ENCODE measurements at regions not wholly inside any gene's neighbourhood (a gene's known extent, or its start where the extent isn't known, plus 50 kb on each side); places are given as distances from the start of the nearest gene placed in this dataset.

DNA sequence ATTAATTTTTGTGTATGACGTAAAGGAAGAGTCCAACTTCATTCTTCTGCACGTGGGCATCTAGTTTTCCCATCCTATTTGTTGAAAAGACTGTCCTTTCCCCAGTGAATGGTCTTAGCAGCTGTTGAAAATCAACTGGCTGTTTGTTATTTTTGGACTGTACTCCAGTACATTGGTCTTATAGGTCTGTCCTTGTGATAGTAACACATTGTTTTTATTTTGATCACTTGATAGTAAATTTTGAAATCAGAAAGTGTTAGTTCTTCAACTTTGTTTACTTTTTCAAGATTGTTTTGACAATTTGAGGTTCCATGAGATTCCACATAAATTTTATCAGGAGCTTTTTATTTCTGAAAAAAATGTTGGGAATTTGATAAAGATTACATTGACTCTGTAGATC is 280.2 kb upstream of the FOXQ1 start:
- intact Hi-C loops (cut with micrococcal nuclease): no loop called here
- H3K4me3 ChIP-seq: no peak overlapping the region
- H3K36me3 ChIP-seq: no peaks in the 10 kb centered on the region
- TF ChIP-seq, protein P1, sequence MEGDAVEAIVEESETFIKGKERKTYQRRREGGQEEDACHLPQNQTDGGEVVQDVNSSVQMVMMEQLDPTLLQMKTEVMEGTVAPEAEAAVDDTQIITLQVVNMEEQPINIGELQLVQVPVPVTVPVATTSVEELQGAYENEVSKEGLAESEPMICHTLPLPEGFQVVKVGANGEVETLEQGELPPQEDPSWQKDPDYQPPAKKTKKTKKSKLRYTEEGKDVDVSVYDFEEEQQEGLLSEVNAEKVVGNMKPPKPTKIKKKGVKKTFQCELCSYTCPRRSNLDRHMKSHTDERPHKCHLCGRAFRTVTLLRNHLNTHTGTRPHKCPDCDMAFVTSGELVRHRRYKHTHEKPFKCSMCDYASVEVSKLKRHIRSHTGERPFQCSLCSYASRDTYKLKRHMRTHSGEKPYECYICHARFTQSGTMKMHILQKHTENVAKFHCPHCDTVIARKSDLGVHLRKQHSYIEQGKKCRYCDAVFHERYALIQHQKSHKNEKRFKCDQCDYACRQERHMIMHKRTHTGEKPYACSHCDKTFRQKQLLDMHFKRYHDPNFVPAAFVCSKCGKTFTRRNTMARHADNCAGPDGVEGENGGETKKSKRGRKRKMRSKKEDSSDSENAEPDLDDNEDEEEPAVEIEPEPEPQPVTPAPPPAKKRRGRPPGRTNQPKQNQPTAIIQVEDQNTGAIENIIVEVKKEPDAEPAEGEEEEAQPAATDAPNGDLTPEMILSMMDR (IDR thresholded peaks at IDR 0.05; ENCODE audit: borderline replicate concordance): no peak
- peaks cover 27% of the 10 kb centered on the region for H3K9me3 ChIP-seq (replicated peaks)
- no peaks in the 10 kb centered on the region for H3K4me1 ChIP-seq
- no peak overlapping the region for H3K27ac ChIP-seq (replicated peaks)
- peaks cover 23% of the 10 kb centered on the region for H3K27me3 ChIP-seq (ENCODE audit: low read depth)
- no peak for DNase-seq

DNA sequence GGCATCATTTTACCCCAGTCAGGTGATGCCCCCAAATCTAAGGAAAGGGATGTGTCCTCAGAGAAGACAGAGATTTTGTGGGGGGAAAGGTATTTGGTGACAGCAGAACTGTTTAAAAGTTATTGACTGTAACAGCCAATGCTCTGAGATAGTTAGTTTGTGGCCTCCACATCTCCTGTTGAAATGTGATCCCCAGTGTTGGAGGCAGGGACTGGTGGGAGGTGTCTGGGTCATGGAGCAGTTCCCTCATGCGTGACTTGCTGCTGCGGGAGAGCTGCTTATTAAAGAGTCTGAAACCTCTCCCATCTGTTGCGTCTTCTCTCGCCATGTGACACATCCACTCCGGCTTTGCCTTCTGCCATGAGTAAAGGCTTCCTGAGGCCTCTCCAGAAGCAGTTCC is 282.8 kb upstream of the FOXQ1 start:
- Histone ChIP-seq H3K4me1 (no peaks in the 10 kb centered on the region), H3K27me3 (ENCODE audit: low read depth) (peaks cover 33% of the 10 kb centered on the region), H3K4me3 (no peak overlapping the region), H3K27ac (replicated peaks) (no peak overlapping the region), H3K36me3 (no peaks in the 10 kb centered on the region), H3K9me3 (replicated peaks) (peaks cover 27% of the 10 kb centered on the region)
- no peak for DNase-seq
- intact Hi-C loops (cut with micrococcal nuclease): no loop called here
- TF ChIP-seq, protein P1 (IDR thresholded peaks at IDR 0.05; ENCODE audit: borderline replicate concordance): no peak

DNA sequence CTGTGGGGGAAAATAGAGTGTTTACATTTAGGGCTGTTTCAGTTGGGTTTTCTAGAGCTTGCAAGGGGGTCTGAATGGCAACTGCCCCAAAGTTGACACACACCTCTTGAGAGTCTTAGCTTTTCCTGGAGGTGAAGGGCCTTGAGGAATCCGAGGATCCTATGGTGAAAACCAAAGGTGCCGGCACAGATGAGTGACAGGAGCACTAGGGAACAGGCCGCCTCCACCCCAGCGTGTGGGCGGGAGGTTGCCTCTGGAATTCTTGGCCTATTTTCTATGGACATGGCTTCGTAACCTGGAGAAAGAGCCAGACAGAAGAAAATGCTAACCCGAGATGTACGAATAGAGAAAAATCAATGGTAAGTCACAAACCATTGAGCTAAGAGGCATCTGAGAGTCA is 283.2 kb upstream of the FOXQ1 start:
- H3K4me1 ChIP-seq: no peaks in the 10 kb centered on the region
- H3K4me3 ChIP-seq: no peak overlapping the region
- H3K27ac ChIP-seq (replicated peaks): no peak overlapping the region
- H3K36me3 ChIP-seq: no peaks in the 10 kb centered on the region
- peaks cover 27% of the 10 kb centered on the region for H3K9me3 ChIP-seq (replicated peaks)
- H3K27me3 ChIP-seq (ENCODE audit: low read depth): peaks cover 37% of the 10 kb centered on the region
- intact Hi-C loops (cut with micrococcal nuclease): no loop called here
- TF ChIP-seq, protein P1 (IDR thresholded peaks at IDR 0.05; ENCODE audit: borderline replicate concordance): no peak
- DNase-seq: no peak

DNA sequence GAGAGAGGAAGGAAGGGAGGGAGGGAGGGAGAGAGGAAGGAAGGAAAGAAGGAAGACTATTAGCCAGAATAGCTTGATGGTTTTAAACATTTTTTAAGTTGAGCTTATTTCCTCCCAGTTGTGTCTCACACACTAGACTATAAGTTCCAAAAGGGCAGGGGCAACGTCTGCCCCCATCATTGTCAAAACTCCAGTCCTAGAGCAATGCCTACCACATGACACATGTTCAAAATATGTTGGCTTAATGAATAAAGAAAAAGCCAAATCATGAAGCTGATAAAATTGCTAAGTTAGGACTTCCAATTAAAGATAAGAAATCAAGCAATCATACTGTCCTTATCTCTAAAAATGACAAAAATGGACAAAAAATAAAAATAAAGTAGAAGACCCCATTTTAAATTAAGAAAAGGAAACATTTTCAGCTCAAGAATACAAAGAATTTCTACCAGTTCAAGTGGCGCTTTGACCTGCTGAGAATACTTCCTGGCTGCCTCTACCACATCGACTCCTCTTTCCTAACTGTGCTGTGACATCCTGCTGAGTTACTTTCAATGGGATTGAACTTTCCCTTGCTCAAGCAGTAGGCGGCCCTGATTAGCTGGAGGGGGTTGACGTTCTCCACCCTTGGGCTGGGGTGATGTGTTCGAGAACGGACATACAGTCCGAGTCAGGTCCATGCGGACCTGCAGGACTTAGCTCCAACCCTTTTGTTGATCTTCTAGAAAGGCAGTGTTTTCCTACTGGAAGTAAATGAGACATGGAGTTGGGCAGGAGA is 283.9 kb upstream of the FOXQ1 start:
- H3K4me3 ChIP-seq: no peak overlapping the region
- intact Hi-C loops (cut with micrococcal nuclease): no loop called here
- H3K36me3 ChIP-seq: no peaks in the 10 kb centered on the region
- peaks cover 26% of the 10 kb centered on the region for H3K9me3 ChIP-seq (replicated peaks)
- H3K4me1 ChIP-seq: no peaks in the 10 kb centered on the region
- no peak for DNase-seq
- peaks cover 39% of the 10 kb centered on the region for H3K27me3 ChIP-seq (ENCODE audit: low read depth)
- no peak overlapping the region for H3K27ac ChIP-seq (replicated peaks)
- TF ChIP-seq, protein P1 (IDR thresholded peaks at IDR 0.05; ENCODE audit: borderline replicate concordance): no peak

DNA sequence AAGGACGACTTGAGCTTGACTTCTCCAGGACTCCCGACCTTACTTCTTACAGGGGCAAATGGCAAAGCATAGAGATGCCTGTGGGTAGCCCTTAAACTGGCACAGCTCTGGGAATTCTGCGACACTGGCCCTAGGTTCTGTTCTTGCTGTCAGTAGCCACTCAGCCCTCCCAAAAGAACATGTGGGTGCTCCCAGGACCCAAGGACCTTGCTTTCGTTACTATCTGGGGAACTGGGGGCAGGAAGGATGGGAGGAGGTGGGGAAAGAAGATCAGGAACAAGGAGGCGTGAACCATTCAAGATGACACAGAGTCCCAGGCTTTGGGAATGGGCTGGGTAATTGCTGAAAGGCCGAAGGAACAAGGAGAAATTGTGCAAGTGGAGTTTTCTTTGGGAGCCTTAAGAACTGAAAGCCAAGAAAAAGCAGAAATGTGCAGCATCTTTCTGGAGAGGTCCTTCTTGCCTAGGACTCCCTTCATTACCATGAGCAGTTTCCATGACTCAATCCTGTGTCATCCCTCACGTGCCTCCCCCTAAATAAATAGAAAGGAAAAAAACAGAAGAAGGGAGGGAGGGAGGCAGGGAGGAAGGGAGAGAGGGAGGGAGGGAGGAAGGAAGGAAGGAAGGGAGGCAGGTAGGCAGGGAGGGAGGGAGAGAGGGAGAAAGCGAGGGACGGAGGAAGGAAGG is 284.6 kb upstream of the FOXQ1 start:
- DNase-seq: no peak
- TF ChIP-seq, protein P1 (IDR thresholded peaks at IDR 0.05; ENCODE audit: borderline replicate concordance): no peak
- Histone ChIP-seq H3K27me3 (ENCODE audit: low read depth) (peaks cover 44% of the 10 kb centered on the region), H3K4me3 (no peak overlapping the region), H3K36me3 (no peaks in the 10 kb centered on the region), H3K9me3 (replicated peaks) (peaks cover 19% of the 10 kb centered on the region), H3K27ac (replicated peaks) (no peak overlapping the region), H3K4me1 (no peaks in the 10 kb centered on the region)
- intact Hi-C loops (cut with micrococcal nuclease): no loop called here

All from left ventricle myocardium inferior (tissue), 1 donor.